GM12878 (cell line): ENCODE measurements at regions not wholly inside any gene's neighbourhood (a gene's known extent, or its start where the extent isn't known, plus 50 kb on each side); places are given as distances from the start of the nearest gene placed in this dataset.

Experiments
- EP300 ChIP-seq, 2 experiments: fragments of 150-350 bp in 1 of 2; IDR thresholded peaks; 2 replicates each; pipeline ENCODE4 v1.6.1; 2011 to 2012; ENCODE audit warnings: low read depth in 2 of 2, low read length in 2 of 2, borderline replicate concordance in 1 of 2, improper control_type of control experiment in 1 of 2, inconsistent platforms in 1 of 2; ENCODE audit not compliant: control insufficient read depth in 1 of 2
- EZH2 ChIP-seq: IDR thresholded peaks from 2 replicates; pipeline ENCODE4 v1.6.1; 2012; ENCODE audit warnings: low read depth, mild to moderate bottlenecking, control low read depth, inconsistent platforms, low read length, borderline replicate concordance; ENCODE audit not compliant: control insufficient read depth
- GABPA ChIP-seq: IDR thresholded peaks from 2 replicates; pipeline ENCODE4 v1.6.1; 2014; ENCODE audit warnings: antibody characterized with exemption, low read depth, mild to moderate bottlenecking, inconsistent platforms
- MTA3 ChIP-seq: IDR thresholded peaks from 2 replicates; pipeline ENCODE4 v1.6.1; 2012; ENCODE audit warnings: low read length, inconsistent platforms, borderline replicate concordance
- NBN ChIP-seq: fragments of 450-650 bp; IDR thresholded peaks from 2 replicates; pipeline ENCODE4 v1.6.1; 2016
- PAX8 ChIP-seq: fragments of 450-650 bp; IDR thresholded peaks from 2 replicates; pipeline ENCODE4 v1.6.1; 2017; ENCODE audit warnings: mild to moderate bottlenecking, moderate library complexity
- POLR2A ChIP-seq: IDR thresholded peaks from 2 replicates; pipeline ENCODE4 v1.6.1; 2011; ENCODE audit warnings: low read depth, mild to moderate bottlenecking, low read length
- TBL1XR1 ChIP-seq: IDR thresholded peaks from 2 replicates; pipeline ENCODE4 v1.6.1; 2012; ENCODE audit warnings: low read depth, low read length, improper control_type of control experiment
- TCF3 ChIP-seq: IDR thresholded peaks from 2 replicates; pipeline ENCODE4 v1.6.1; 2012; ENCODE audit warnings: low read depth, mild to moderate bottlenecking, low read length, borderline replicate concordance; ENCODE audit not compliant: insufficient read depth
- TF ChIP-seq, protein P1 (sequence below): IDR thresholded peaks from 2 replicates; pipeline ENCODE4 v1.6.1; 2011; ENCODE audit warnings: low read depth, mild to moderate bottlenecking, low read length, moderate library complexity, borderline replicate concordance; ENCODE audit errors: extremely low read depth
- TF ChIP-seq, protein P2 (sequence below), 3 experiments: IDR thresholded peaks in 2 of 3; conservative IDR thresholded peaks in 1 of 3; 2 replicates each; pipeline ENCODE4 v1.5.1; 2011; ENCODE audit warnings: low read depth in 3 of 3, low read length in 3 of 3, mild to moderate bottlenecking in 3 of 3, control low read depth in 2 of 3, moderate library complexity in 2 of 3, inconsistent platforms in 1 of 3, mixed read lengths in 1 of 3; ENCODE audit not compliant: control insufficient read depth in 2 of 3, insufficient read depth in 1 of 3; ENCODE audit errors: extremely low read depth in 1 of 3
- TF ChIP-seq, protein P3 (sequence below): IDR thresholded peaks from 2 replicates; pipeline ENCODE4 v1.6.1; 2011; ENCODE audit warnings: borderline replicate concordance, low read depth, mild to moderate bottlenecking, moderate library complexity, low read length; ENCODE audit not compliant: insufficient read depth, poor library complexity, severe bottlenecking
- TF ChIP-seq, protein P4 (sequence below): fragments of 450-650 bp; formaldehyde crosslinking; IDR thresholded peaks from 2 replicates; pipeline ENCODE4 v1.5.0; 2022; ENCODE audit warnings: mild to moderate bottlenecking, missing genetic modification characterization
- TF ChIP-seq, protein P5 (sequence below): fragments of 450-650 bp; IDR thresholded peaks from 2 replicates; pipeline ENCODE4 v1.6.1; 2016; ENCODE audit warnings: mild to moderate bottlenecking, moderate library complexity, borderline replicate concordance

DNA sequence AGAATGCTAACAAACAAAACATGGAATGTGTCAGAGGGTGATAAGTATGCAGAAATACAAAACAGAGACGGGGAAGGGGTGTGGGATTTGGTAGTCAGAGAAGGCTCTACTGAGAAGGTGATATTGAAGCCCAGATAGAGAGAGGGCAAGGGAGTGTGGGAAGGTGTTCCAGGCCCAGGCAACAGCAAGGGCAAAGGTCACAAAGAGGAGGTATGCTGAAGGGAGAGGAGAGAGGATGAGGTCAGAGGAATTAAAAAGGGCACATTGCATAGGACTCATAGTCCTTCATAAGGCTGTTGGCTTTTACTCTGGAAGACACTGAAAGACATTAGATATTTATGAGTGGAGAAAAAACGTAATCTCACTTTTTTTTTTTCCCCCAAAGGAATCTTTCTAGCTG is 82.6 kb upstream of the TNIP3 start:
- TF ChIP-seq, protein P1, sequence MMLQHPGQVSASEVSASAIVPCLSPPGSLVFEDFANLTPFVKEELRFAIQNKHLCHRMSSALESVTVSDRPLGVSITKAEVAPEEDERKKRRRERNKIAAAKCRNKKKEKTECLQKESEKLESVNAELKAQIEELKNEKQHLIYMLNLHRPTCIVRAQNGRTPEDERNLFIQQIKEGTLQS: no peak
- no peak for TF ChIP-seq PAX8
- no peak for TF ChIP-seq GABPA
- TF ChIP-seq, protein P2, sequence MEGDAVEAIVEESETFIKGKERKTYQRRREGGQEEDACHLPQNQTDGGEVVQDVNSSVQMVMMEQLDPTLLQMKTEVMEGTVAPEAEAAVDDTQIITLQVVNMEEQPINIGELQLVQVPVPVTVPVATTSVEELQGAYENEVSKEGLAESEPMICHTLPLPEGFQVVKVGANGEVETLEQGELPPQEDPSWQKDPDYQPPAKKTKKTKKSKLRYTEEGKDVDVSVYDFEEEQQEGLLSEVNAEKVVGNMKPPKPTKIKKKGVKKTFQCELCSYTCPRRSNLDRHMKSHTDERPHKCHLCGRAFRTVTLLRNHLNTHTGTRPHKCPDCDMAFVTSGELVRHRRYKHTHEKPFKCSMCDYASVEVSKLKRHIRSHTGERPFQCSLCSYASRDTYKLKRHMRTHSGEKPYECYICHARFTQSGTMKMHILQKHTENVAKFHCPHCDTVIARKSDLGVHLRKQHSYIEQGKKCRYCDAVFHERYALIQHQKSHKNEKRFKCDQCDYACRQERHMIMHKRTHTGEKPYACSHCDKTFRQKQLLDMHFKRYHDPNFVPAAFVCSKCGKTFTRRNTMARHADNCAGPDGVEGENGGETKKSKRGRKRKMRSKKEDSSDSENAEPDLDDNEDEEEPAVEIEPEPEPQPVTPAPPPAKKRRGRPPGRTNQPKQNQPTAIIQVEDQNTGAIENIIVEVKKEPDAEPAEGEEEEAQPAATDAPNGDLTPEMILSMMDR (IDR thresholded peaks at IDR 0.05 in 2 of 3, conservative IDR thresholded peaks at IDR 0.05 in 1 of 3; ENCODE audit: control insufficient read depth in 2 of 3, extremely low read depth in 1 of 3, insufficient read depth in 1 of 3, low read depth in 3 of 3, low read length in 3 of 3): no peak
- TF ChIP-seq EZH2: no peak
- no peak for TF ChIP-seq TBL1XR1
- no peak for TF ChIP-seq MTA3
- TF ChIP-seq, protein P3, sequence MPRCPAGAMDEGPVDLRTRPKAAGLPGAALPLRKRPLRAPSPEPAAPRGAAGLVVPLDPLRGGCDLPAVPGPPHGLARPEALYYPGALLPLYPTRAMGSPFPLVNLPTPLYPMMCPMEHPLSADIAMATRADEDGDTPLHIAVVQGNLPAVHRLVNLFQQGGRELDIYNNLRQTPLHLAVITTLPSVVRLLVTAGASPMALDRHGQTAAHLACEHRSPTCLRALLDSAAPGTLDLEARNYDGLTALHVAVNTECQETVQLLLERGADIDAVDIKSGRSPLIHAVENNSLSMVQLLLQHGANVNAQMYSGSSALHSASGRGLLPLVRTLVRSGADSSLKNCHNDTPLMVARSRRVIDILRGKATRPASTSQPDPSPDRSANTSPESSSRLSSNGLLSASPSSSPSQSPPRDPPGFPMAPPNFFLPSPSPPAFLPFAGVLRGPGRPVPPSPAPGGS: no peak
- TF ChIP-seq, protein P4, sequence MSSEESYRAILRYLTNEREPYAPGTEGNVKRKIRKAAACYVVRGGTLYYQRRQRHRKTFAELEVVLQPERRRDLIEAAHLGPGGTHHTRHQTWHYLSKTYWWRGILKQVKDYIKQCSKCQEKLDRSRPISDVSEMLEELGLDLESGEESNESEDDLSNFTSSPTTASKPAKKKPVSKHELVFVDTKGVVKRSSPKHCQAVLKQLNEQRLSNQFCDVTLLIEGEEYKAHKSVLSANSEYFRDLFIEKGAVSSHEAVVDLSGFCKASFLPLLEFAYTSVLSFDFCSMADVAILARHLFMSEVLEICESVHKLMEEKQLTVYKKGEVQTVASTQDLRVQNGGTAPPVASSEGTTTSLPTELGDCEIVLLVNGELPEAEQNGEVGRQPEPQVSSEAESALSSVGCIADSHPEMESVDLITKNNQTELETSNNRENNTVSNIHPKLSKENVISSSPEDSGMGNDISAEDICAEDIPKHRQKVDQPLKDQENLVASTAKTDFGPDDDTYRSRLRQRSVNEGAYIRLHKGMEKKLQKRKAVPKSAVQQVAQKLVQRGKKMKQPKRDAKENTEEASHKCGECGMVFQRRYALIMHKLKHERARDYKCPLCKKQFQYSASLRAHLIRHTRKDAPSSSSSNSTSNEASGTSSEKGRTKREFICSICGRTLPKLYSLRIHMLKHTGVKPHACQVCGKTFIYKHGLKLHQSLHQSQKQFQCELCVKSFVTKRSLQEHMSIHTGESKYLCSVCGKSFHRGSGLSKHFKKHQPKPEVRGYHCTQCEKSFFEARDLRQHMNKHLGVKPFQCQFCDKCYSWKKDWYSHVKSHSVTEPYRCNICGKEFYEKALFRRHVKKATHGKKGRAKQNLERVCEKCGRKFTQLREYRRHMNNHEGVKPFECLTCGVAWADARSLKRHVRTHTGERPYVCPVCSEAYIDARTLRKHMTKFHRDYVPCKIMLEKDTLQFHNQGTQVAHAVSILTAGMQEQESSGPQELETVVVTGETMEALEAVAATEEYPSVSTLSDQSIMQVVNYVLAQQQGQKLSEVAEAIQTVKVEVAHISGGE (CRISPR knock-in tag): no peak
- TF ChIP-seq EP300 (IDR thresholded peaks at IDR 0.05; ENCODE audit: borderline replicate concordance in 1 of 2, control insufficient read depth in 1 of 2, low read depth in 2 of 2, low read length in 2 of 2): no peak
- TF ChIP-seq, protein P5, sequence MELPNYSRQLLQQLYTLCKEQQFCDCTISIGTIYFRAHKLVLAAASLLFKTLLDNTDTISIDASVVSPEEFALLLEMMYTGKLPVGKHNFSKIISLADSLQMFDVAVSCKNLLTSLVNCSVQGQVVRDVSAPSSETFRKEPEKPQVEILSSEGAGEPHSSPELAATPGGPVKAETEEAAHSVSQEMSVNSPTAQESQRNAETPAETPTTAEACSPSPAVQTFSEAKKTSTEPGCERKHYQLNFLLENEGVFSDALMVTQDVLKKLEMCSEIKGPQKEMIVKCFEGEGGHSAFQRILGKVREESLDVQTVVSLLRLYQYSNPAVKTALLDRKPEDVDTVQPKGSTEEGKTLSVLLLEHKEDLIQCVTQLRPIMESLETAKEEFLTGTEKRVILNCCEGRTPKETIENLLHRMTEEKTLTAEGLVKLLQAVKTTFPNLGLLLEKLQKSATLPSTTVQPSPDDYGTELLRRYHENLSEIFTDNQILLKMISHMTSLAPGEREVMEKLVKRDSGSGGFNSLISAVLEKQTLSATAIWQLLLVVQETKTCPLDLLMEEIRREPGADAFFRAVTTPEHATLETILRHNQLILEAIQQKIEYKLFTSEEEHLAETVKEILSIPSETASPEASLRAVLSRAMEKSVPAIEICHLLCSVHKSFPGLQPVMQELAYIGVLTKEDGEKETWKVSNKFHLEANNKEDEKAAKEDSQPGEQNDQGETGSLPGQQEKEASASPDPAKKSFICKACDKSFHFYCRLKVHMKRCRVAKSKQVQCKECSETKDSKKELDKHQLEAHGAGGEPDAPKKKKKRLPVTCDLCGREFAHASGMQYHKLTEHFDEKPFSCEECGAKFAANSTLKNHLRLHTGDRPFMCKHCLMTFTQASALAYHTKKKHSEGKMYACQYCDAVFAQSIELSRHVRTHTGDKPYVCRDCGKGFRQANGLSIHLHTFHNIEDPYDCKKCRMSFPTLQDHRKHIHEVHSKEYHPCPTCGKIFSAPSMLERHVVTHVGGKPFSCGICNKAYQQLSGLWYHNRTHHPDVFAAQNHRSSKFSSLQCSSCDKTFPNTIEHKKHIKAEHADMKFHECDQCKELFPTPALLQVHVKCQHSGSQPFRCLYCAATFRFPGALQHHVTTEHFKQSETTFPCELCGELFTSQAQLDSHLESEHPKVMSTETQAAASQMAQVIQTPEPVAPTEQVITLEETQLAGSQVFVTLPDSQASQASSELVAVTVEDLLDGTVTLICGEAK: no peak
- no peak for TF ChIP-seq POLR2A
- no peak for TF ChIP-seq NBN
- no peak for TF ChIP-seq TCF3
